ENCODE measurements at regions not wholly inside any gene's neighbourhood (a gene's known extent, or its start where the extent isn't known, plus 50 kb on each side); places are given as distances from the start of the nearest gene placed in this dataset.

DNA sequence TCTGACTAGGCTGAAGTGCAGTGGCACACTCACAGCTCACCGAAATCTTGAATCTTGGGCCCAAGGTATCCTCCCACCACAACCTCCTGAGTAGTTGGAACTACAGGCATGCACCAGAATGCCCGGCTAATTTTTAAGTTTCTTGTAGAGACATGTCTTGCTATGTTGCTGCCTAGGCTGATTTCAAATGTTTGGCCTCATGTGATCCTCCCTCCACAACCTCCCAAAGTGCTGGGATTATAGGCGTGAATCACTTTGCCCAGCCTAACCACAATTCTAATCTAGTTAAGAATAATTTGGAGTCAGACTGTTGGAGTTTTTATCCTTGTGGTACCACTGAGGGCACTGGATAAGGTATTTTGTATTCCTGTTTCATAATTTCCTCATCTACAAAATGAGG lies 317.5 kb upstream of the AGA start:
- no peaks in the 10 kb centered on the region for H3K36me3 ChIP-seq (ENCODE audit: insufficient read depth, low read length)
- no peaks in the 10 kb centered on the region for H3K79me2 ChIP-seq (ENCODE audit: insufficient read depth, low read length)
- H3K4me2 ChIP-seq (ENCODE audit: low read length) = no peak overlapping the region
- no peaks in the 10 kb centered on the region for H3K27me3 ChIP-seq (ENCODE audit: insufficient read depth, low read length)
- no peaks in the 10 kb centered on the region for H4K20me1 ChIP-seq (ENCODE audit: insufficient read depth, low read length)
- FAIRE-seq (no peak), DNase-seq (ENCODE audit: low read depth) (no peak)
- H3K36me3 Mint-ChIP-seq (ENCODE audit: low read depth, unreplicated experiment) = no peaks in the 10 kb centered on the region
- no peak overlapping the region for H3K9ac ChIP-seq (ENCODE audit: low read length)
- peaks cover 3% of the 10 kb centered on the region for H3K4me1 Mint-ChIP-seq (ENCODE audit: low read depth, unreplicated experiment)
- H3K27ac Mint-ChIP-seq (ENCODE audit: unreplicated experiment) = no peak overlapping the region
- H3K4me3 Mint-ChIP-seq (ENCODE audit: unreplicated experiment) = no peak overlapping the region
- no peaks in the 10 kb centered on the region for H3K4me1 ChIP-seq (ENCODE audit: insufficient read depth, low read length)
- no peaks in the 10 kb centered on the region for H3K27me3 Mint-ChIP-seq (ENCODE audit: low read depth, unreplicated experiment)
- no peaks in the 10 kb centered on the region for H3K9me3 ChIP-seq (ENCODE audit: insufficient read depth, low read depth, low read length)
- no peak overlapping the region for H2AFZ ChIP-seq (ENCODE audit: low read depth, low read length)
- TF ChIP-seq EZH2 (IDR thresholded peaks at IDR 0.05; ENCODE audit: insufficient read depth, low read length) = no peak
- no peak for TF ChIP-seq CTCF (IDR thresholded peaks at IDR 0.05; ENCODE audit: insufficient read depth, low read depth, low read length)
- H3K27ac ChIP-seq (ENCODE audit: low read depth, low read length) = no peak overlapping the region
- no peak overlapping the region for H3K4me3 ChIP-seq (ENCODE audit: insufficient read depth, low read depth, low read length)
- H3K9me3 Mint-ChIP-seq (ENCODE audit: unreplicated experiment) = no peaks in the 10 kb centered on the region

- FAIRE-seq = no peak
Measured at GRCh38 chr4:177761692-177762091, 319.5 kb upstream of the AGA start.

More at GRCh38 chr4:177761692-177762091, 319.5 kb upstream of the AGA start:
- Histone ChIP-seq H3K9ac (ENCODE audit: low read length) (no peak overlapping the region), H3K9me3 (ENCODE audit: insufficient read depth, low read depth, low read length) (no peaks in the 10 kb centered on the region), H3K4me1 (ENCODE audit: insufficient read depth, low read length) (no peaks in the 10 kb centered on the region), H3K36me3 (ENCODE audit: insufficient read depth, low read length) (no peaks in the 10 kb centered on the region), H3K27ac (ENCODE audit: low read depth, low read length) (no peak overlapping the region), H3K4me2 (ENCODE audit: low read length) (no peak overlapping the region), H3K79me2 (ENCODE audit: insufficient read depth, low read length) (no peaks in the 10 kb centered on the region), H3K27me3 (ENCODE audit: insufficient read depth, low read length) (no peaks in the 10 kb centered on the region), H3K4me3 (ENCODE audit: insufficient read depth, low read depth, low read length) (no peak overlapping the region), H2AFZ (ENCODE audit: low read depth, low read length) (no peak overlapping the region), H4K20me1 (ENCODE audit: insufficient read depth, low read length) (no peaks in the 10 kb centered on the region)
- peaks cover 3% of the 10 kb centered on the region for H3K4me1 Mint-ChIP-seq (ENCODE audit: low read depth, unreplicated experiment)
- no peak overlapping the region for H3K27ac Mint-ChIP-seq (ENCODE audit: unreplicated experiment)
- no peaks in the 10 kb centered on the region for H3K27me3 Mint-ChIP-seq (ENCODE audit: low read depth, unreplicated experiment)
- no peaks in the 10 kb centered on the region for H3K36me3 Mint-ChIP-seq (ENCODE audit: low read depth, unreplicated experiment)
- no peaks in the 10 kb centered on the region for H3K9me3 Mint-ChIP-seq (ENCODE audit: unreplicated experiment)
- no peak overlapping the region for H3K4me3 Mint-ChIP-seq (ENCODE audit: unreplicated experiment)
- no peak for TF ChIP-seq EZH2 (IDR thresholded peaks at IDR 0.05; ENCODE audit: insufficient read depth, low read length)
- TF ChIP-seq CTCF (IDR thresholded peaks at IDR 0.05; ENCODE audit: insufficient read depth, low read depth, low read length) = no peak
- DNase-seq (ENCODE audit: low read depth) = no peak
